A549 (cell line): ENCODE measurements at regions not wholly inside any gene's neighbourhood (a gene's known extent, or its start where the extent isn't known, plus 50 kb on each side); places are given as distances from the start of the nearest gene placed in this dataset.

Experiments used
- ATAC-seq, 2 experiments: fragments of 200-7000 bp in 1 of 2; fragments of >200 bp in 1 of 2; cut with Nextera tagmentation in 1 of 2; cut with Tn5 transposase in 1 of 2; 3 replicates each; pipeline versions ENCODE4 v1.8.0 to v1.9.1; 2018 to 2020; ENCODE audit warnings: mild to moderate bottlenecking in 1 of 2, moderate library complexity in 1 of 2
- CTCF ChIA-PET: fragments of 300-600 bp; sonication (Branson Sonifier 250); formaldehyde crosslinking; extraction: SDS; loops from one replicate; lab custom pipeline; 2021; ENCODE audit warnings: antibody characterized with exemption, inconsistent platforms; lab: Yijun Ruan, JAX
- POLR2A ChIA-PET: fragments of 350-600 bp; formaldehyde crosslinking; extraction: SDS; loops from one replicate; lab custom pipeline; 2021; ENCODE audit warnings: antibody characterized with exemption, inconsistent platforms; lab: Yijun Ruan, JAX
- DNase-seq, 2 experiments: peaks; one replicate each; pipeline versions ENCODE4 v3.0.0 to v3.0.0-alpha.2; 2011 to 2016; ENCODE audit warnings: low read depth in 1 of 2, low spot score in 1 of 2
- FAIRE-seq: peaks from 2 replicates; lab custom pipeline; 2011; peaks lifted over from hg19 to GRCh38; lab: Jason Lieb, UNC
- H3K27ac ChIP-seq, 2 experiments: fragments of >200 bp; sonication (Bioruptor Twin); formaldehyde crosslinking; 3 replicates each; pipeline ENCODE4 v1.5.1; 2016 to 2017
- H3K4me1 ChIP-seq: fragments of >200 bp; sonication (Bioruptor Twin); formaldehyde crosslinking; 3 replicates; pipeline ENCODE4 v1.6.1; 2016
- H3K4me2 ChIP-seq: fragments of >200 bp; sonication (Bioruptor Twin); formaldehyde crosslinking; 3 replicates; pipeline ENCODE4 v1.6.1; 2016
- H3K4me3 ChIP-seq: fragments of >200 bp; sonication (Bioruptor Twin); formaldehyde crosslinking; 3 replicates; pipeline ENCODE4 v1.5.1; 2016
- H3K9me3 ChIP-seq: fragments of >200 bp; sonication (Bioruptor Twin); formaldehyde crosslinking; 3 replicates; pipeline ENCODE4 v1.6.1; 2016
- BCL3 ChIP-seq: fragments of >200 bp; sonication (Bioruptor Twin); formaldehyde crosslinking; IDR thresholded peaks from 3 replicates; pipeline ENCODE4 v1.6.1; 2016
- CBX2 ChIP-seq: fragments of 200-600 bp; sonication (generic); IDR thresholded peaks from 2 replicates; pipeline ENCODE4 v1.6.1; 2016; ENCODE audit warnings: low read depth, mild to moderate bottlenecking, borderline replicate concordance
- CBX8 ChIP-seq: fragments of 200-600 bp; sonication (generic); IDR thresholded peaks from 2 replicates; pipeline ENCODE4 v1.6.1; 2016
- FOSB ChIP-seq: fragments of 250-450 bp; sonication (Bioruptor Pico); IDR thresholded peaks from 2 replicates; pipeline ENCODE4 v1.5.0; 2020; ENCODE audit warnings: mild to moderate bottlenecking, moderate library complexity
- FOXS1 ChIP-seq: fragments of 250-450 bp; sonication (Bioruptor Pico); IDR thresholded peaks from 2 replicates; pipeline ENCODE4 v1.5.0; 2020; ENCODE audit warnings: mild to moderate bottlenecking, moderate library complexity
- GATA3 ChIP-seq: IDR thresholded peaks from 2 replicates; pipeline ENCODE4 v1.6.1; 2012; ENCODE audit warnings: borderline replicate concordance
- HES2 ChIP-seq: fragments of >200 bp; sonication (Bioruptor Twin); formaldehyde crosslinking; IDR thresholded peaks from 2 replicates; pipeline ENCODE4 v1.6.1; 2016
- HMGXB4 ChIP-seq: fragments of 250-450 bp; sonication (Bioruptor Pico); IDR thresholded peaks from 2 replicates; pipeline ENCODE4 v1.5.0; 2021; ENCODE audit warnings: mild to moderate bottlenecking, moderate library complexity, borderline replicate concordance
- HOXB5 ChIP-seq: fragments of 250-450 bp; sonication (Bioruptor Pico); IDR thresholded peaks from 2 replicates; pipeline ENCODE4 v1.5.0; 2020; ENCODE audit warnings: mild to moderate bottlenecking, moderate library complexity
- JUNB ChIP-seq: fragments of >200 bp; sonication (Bioruptor Twin); formaldehyde crosslinking; IDR thresholded peaks from 2 replicates; pipeline ENCODE4 v1.6.1; 2016
- MAFK ChIP-seq: fragments of 450-650 bp; IDR thresholded peaks from 2 replicates; pipeline ENCODE4 v1.6.1; 2014; ENCODE audit not compliant: partially characterized antibody
- MAX ChIP-seq: IDR thresholded peaks from 2 replicates; pipeline ENCODE4 v1.6.1; 2012
- NR3C1 ChIP-seq: fragments of >200 bp; sonication (Bioruptor Twin); formaldehyde crosslinking; IDR thresholded peaks from 3 replicates; pipeline ENCODE4 v1.6.1; 2017
- RAD21 ChIP-seq, 2 experiments: fragments of >200 bp in 1 of 2; sonication (Bioruptor Twin) in 1 of 2; formaldehyde crosslinking in 1 of 2; IDR thresholded peaks in 1 of 2; conservative IDR thresholded peaks in 1 of 2; 2 replicates in 1 of 2; 3 replicates in 1 of 2; pipeline ENCODE4 v1.6.1; 2012 to 2018; ENCODE audit warnings: inconsistent platforms in 1 of 2
- RARB ChIP-seq: fragments of 250-450 bp; sonication (Bioruptor Pico); IDR thresholded peaks from 2 replicates; pipeline ENCODE4 v1.8.0; 2021; ENCODE audit warnings: mild to moderate bottlenecking, moderate library complexity
- RCOR1 ChIP-seq: fragments of 150-350 bp; IDR thresholded peaks from 2 replicates; pipeline ENCODE4 v1.6.1; 2014; ENCODE audit warnings: antibody characterized with exemption, low read length, low read depth
- REST ChIP-seq: fragments of 200-600 bp; sonication (generic); IDR thresholded peaks from 2 replicates; pipeline ENCODE4 v1.6.1; 2016; ENCODE audit warnings: antibody characterized with exemption, mild to moderate bottlenecking, moderate library complexity
- RFX5 ChIP-seq: fragments of 450-650 bp; IDR thresholded peaks from 2 replicates; pipeline ENCODE4 v1.7.1; 2014; ENCODE audit warnings: antibody characterized with exemption, mild to moderate bottlenecking, moderate library complexity
- ZFP36 ChIP-seq: fragments of 450-650 bp; IDR thresholded peaks from 2 replicates; pipeline ENCODE4 v1.6.1; 2014; ENCODE audit warnings: borderline replicate concordance; ENCODE audit not compliant: partially characterized antibody
- ZNF302 ChIP-seq: fragments of 250-450 bp; sonication (Bioruptor Pico); IDR thresholded peaks from 2 replicates; pipeline ENCODE4 v1.9.0; 2021; ENCODE audit warnings: inconsistent platforms, mild to moderate bottlenecking, moderate library complexity
- WGBS: methylation state at CpG from one replicate; pipeline ENCODE4 v1.1.6; 2017; ENCODE audit errors: missing lambda C conversion rate; 5-methylcytosine and 5-hydroxymethylcytosine counted together

GRCh38 chr3:193912621-193913178 lies 223.2 kb upstream of the HES1 start:
- no peak for TF ChIP-seq MAFK
- no peak for TF ChIP-seq JUNB
- TF ChIP-seq ZFP36 = no peak
- TF ChIP-seq ZNF302 = no peak
- no peak for TF ChIP-seq REST
- no peak for TF ChIP-seq RAD21 (conservative IDR thresholded peaks at IDR 0.05 in 1 of 2, IDR thresholded peaks at IDR 0.05 in 1 of 2)
- no peak for TF ChIP-seq RFX5
- TF ChIP-seq HES2 = no peak
- no peak for TF ChIP-seq BCL3
- TF ChIP-seq CBX2 = no peak
- no peak for TF ChIP-seq RARB
- no peak for TF ChIP-seq HOXB5 (CRISPR knock-in tag)
- TF ChIP-seq, all 56 proteins: peak for 0
- POLR2A ChIA-PET = no interaction called here
- H3K4me2 ChIP-seq = no peak overlapping the region
- CTCF ChIA-PET = no interaction called here
- peaks cover 5% of the 10 kb centered on the region; the same call in 1 of the 3 replicates for H3K9me3 ChIP-seq
- no peak overlapping the region for H3K4me3 ChIP-seq
- 60% methylated on average over 2 of the region's 2 CpGs for WGBS
- ATAC-seq (no peak), DNase-seq (no peak), FAIRE-seq (no peak)
- no peaks in the 10 kb centered on the region for H3K4me1 ChIP-seq
- no peak overlapping the region for H3K27ac ChIP-seq

- CTCF ChIA-PET = interaction anchor here (0.7 kb wide), 1 partner anchor 10 kb away, joined by 3 read pairs; no protein-coding TSS in a partner anchor
- H3K4me1 ChIP-seq = no peaks in the 10 kb centered on the region
- WGBS = 88% methylated on average over 1 of the region's 1 CpG
- TF ChIP-seq CBX8 (no peak), MAX (no peak), ZFP36 (no peak), HMGXB4 (CRISPR knock-in tag) (no peak), FOSB (CRISPR knock-in tag) (no peak), RCOR1 (no peak), FOXS1 (CRISPR knock-in tag) (no peak), NR3C1 (no peak), GATA3 (no peak)
- TF ChIP-seq, all 56 proteins: peak for 0
- no peak for DNase-seq
- Histone ChIP-seq H3K4me2 (no peak overlapping the region), H3K9me3 (no peaks in the 10 kb centered on the region), H3K4me3 (no peak overlapping the region), H3K27ac (no peak overlapping the region)
- ATAC-seq = no peak
- FAIRE-seq = no peak
- POLR2A ChIA-PET = no interaction called here
Measured at GRCh38 chr3:193914602-193915001, 221.3 kb upstream of the HES1 start.
